Ovary (tissue), 7 donors: ENCODE measurements at regions not wholly inside any gene's neighbourhood (a gene's known extent, or its start where the extent isn't known, plus 50 kb on each side); places are given as distances from the start of the nearest gene placed in this dataset. TPM values are rescaled to one million over a fixed set of nuclear protein-coding genes. Genes with fewer than 3 reads are reported as not detected.

Experiments used
- DNase-seq, 5 donors: peaks; one replicate each; pipeline ENCODE4 v3.0.0-alpha.2; 2019 to 2020
- H3K27ac ChIP-seq, 2 donors: fragments of 200-600 bp; one replicate each; pipeline versions ENCODE4 v1.5.1 to v1.8.0; 2019 to 2022
- H3K27me3 ChIP-seq: fragments of 200-600 bp; one replicate; pipeline ENCODE4 v1.8.0; 2022
- H3K36me3 ChIP-seq: fragments of 200-600 bp; sonication (generic); one replicate; pipeline ENCODE4 v1.5.1; 2019
- H3K4me1 ChIP-seq: one replicate; pipeline ENCODE4 v1.8.1; 2013; ENCODE audit warnings: mild to moderate bottlenecking, moderate library complexity; ENCODE audit not compliant: insufficient read depth
- H3K4me3 ChIP-seq: fragments of 200-600 bp; sonication (generic); one replicate; pipeline ENCODE4 v1.5.1; 2017
- H3K9me3 ChIP-seq, 2 donors: fragments of 200-600 bp in 1 of 2; sonication (generic) in 1 of 2; one replicate each; pipeline versions ENCODE4 v1.5.1 to v1.8.1; 2013 to 2019; ENCODE audit warnings: mild to moderate bottlenecking in 1 of 2, moderate library complexity in 1 of 2
- CTCF ChIP-seq, 3 donors: fragments of 450-650 bp in 2 of 3; fragments of 200-600 bp in 1 of 3; IDR thresholded peaks; one replicate each; pipeline versions ENCODE4 v1.5.1 to v1.8.0; 2016 to 2022; ENCODE audit warnings: antibody characterized with exemption in 3 of 3, mild to moderate bottlenecking in 1 of 3
- EP300 ChIP-seq: sonication (generic); formaldehyde crosslinking; IDR thresholded peaks from one replicate; pipeline ENCODE4 v1.6.1; 2017; ENCODE audit warnings: antibody characterized with exemption
- POLR2A ChIP-seq: fragments of 450-650 bp; IDR thresholded peaks from one replicate; pipeline ENCODE4 v1.6.1; 2017; ENCODE audit warnings: antibody characterized with exemption, mild to moderate bottlenecking, moderate library complexity
- WGBS, 3 donors: extraction: QIAGEN DNeasy Blood & Tissue Kit in 1 of 3; methylation state at CpG; one replicate each; pipeline versions ENCODE4 v1.1.5 to v1.1.7; 2013 to 2017; 5-methylcytosine and 5-hydroxymethylcytosine counted together
- intact Hi-C, 4 donors: fragments of 100-400 bp; cut with DNase I; formaldehyde crosslinking; loops; one replicate each; pipeline versions ENCODE4 v1.11.0 to v1.15.1; 2022 to 2023
- small RNA-seq: library from RNA; depleted of rRNA; stranded (forward); fragments of <200 nt; gene quantifications from one replicate; pipeline ENCODE3, GENCODE V24; 2016
- donor health status: DM: no; HTN: no; CAD: no; lungs with moderate emphysema.
- donor health status: DM: no; HTN: no; CAD: no.
- donor health status: Bipolar disorder and iron deficiency.
- donor health status: DM: no; HTN: no; CAD: no.
- donor health status: DM: yes; HTN: yes; CAD: no.

GRCh38 chr5:19401032-19401431 is 587.0 kb downstream of the CDH18 start:
- 53 to 71% (median 70%) methylated on average over 1 of the region's 1 CpG for WGBS, 3 donors
- no peak overlapping the region for H3K27ac ChIP-seq
- no peak overlapping the region for H3K4me3 ChIP-seq
- no peaks in the 10 kb centered on the region for H3K9me3 ChIP-seq
- intact Hi-C loops = no loop called here
- no peaks in the 10 kb centered on the region for H3K27me3 ChIP-seq
- no peak for DNase-seq
- TF ChIP-seq EP300 (no peak), CTCF (IDR thresholded peaks at IDR 0.05) (no peak), POLR2A (no peak)
- H3K4me1 ChIP-seq = no peaks in the 10 kb centered on the region
- H3K36me3 ChIP-seq = no peaks in the 10 kb centered on the region

GRCh38 chr5:19406576-19407365 is 581.2 kb downstream of the CDH18 start:
- Histone ChIP-seq H3K9me3 (no peaks in the 10 kb centered on the region), H3K27ac (no peak overlapping the region), H3K4me3 (no peak overlapping the region), H3K27me3 (no peaks in the 10 kb centered on the region), H3K4me1 (no peaks in the 10 kb centered on the region), H3K36me3 (no peaks in the 10 kb centered on the region)
- 19 to 26% (median 21%) methylated on average over 3 of the region's 3 CpGs for WGBS, 3 donors
- intact Hi-C loops = no loop called here
- no peak for DNase-seq
- TF ChIP-seq CTCF (IDR thresholded peaks at IDR 0.05) (no peak), EP300 (no peak), POLR2A (no peak)

- H3K27ac ChIP-seq = no peak overlapping the region
- DNase-seq = no peak
- no peaks in the 10 kb centered on the region for H3K27me3 ChIP-seq
- no peaks in the 10 kb centered on the region for H3K9me3 ChIP-seq
- intact Hi-C loops = no loop called here
- WGBS, 3 donors = 76 to 95% (median 93%) methylated on average over 3 of the region's 3 CpGs
- H3K36me3 ChIP-seq = no peaks in the 10 kb centered on the region
- no peak for TF ChIP-seq CTCF (IDR thresholded peaks at IDR 0.05)
- TF ChIP-seq EP300 = no peak
- TF ChIP-seq POLR2A = no peak
- no peak overlapping the region for H3K4me3 ChIP-seq
- no peaks in the 10 kb centered on the region for H3K4me1 ChIP-seq
Measured at GRCh38 chr5:19408149-19408548, 579.9 kb downstream of the CDH18 start.

- intact Hi-C loops = no loop called here
- DNase-seq = no peak
- no peak overlapping the region for H3K27ac ChIP-seq
- no peak overlapping the region for H3K4me3 ChIP-seq
- no peaks in the 10 kb centered on the region for H3K36me3 ChIP-seq
- no peaks in the 10 kb centered on the region for H3K4me1 ChIP-seq
- H3K27me3 ChIP-seq = no peaks in the 10 kb centered on the region
- no peaks in the 10 kb centered on the region for H3K9me3 ChIP-seq
- WGBS, 3 donors = 86 to 91% (median 90%) methylated on average over 3 of the region's 3 CpGs
- TF ChIP-seq POLR2A = no peak
- no peak for TF ChIP-seq CTCF (IDR thresholded peaks at IDR 0.05)
- TF ChIP-seq EP300 = no peak
Measured at GRCh38 chr5:19411936-19412335, 576.1 kb downstream of the CDH18 start.

Small RNA genes lying in the stretch of these regions (small RNA-seq; reads per million reads assigned to genes)
- gene AC025768.1 (not detected), gene RF00017 (not detected), gene RF00136 (0.40 reads per million), gene RN7SL58P (not detected)
